ENCODE measurements at regions not wholly inside any gene's neighbourhood (a gene's known extent, or its start where the extent isn't known, plus 50 kb on each side); places are given as distances from the start of the nearest gene placed in this dataset.

GRCh38 chrX:20729416-20729815 is 462.7 kb upstream of the RPS6KA3 start:
- DNase-seq (ENCODE audit: low read depth): no peak
- no peak overlapping the region for H3K4me3 ChIP-seq (ENCODE audit: low read depth, low read length)
- TF ChIP-seq CTCF (IDR thresholded peaks at IDR 0.05; ENCODE audit: control insufficient read depth, extremely low read depth, insufficient read depth): no peak

DNA sequence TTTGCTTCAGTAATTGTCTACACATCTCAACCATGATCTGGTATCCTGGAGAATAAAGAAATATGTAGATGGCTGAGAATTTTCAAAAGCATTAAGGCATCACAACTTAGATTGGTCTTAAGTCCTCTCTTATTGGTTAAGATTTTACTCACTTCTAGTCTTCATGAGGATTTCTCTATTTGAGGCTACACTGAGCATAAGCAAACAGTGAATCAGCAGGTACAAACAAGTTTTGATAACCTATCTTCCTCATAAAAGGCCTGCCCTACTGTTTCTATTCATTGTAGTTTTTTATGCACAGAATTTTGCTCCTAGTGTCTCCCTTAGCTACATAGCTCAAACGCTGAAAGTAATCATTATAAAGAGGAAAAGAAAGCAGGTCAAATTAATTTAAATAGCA is 460.7 kb upstream of the RPS6KA3 start:
- no peak for TF ChIP-seq CTCF (IDR thresholded peaks at IDR 0.05; ENCODE audit: control insufficient read depth, extremely low read depth, insufficient read depth)
- no peak for DNase-seq (ENCODE audit: low read depth)
- no peak overlapping the region for H3K4me3 ChIP-seq (ENCODE audit: low read depth, low read length)

- H3K4me3 ChIP-seq (ENCODE audit: low read depth, low read length): no peak overlapping the region
- DNase-seq (ENCODE audit: low read depth): no peak
- TF ChIP-seq CTCF (IDR thresholded peaks at IDR 0.05; ENCODE audit: control insufficient read depth, extremely low read depth, insufficient read depth): no peak
These were observed 454.4 kb upstream of the RPS6KA3 start for GRCh38 chrX:20720954-20721626.

- TF ChIP-seq CTCF (IDR thresholded peaks at IDR 0.05; ENCODE audit: control insufficient read depth, extremely low read depth, insufficient read depth): no peak
- no peak for DNase-seq (ENCODE audit: low read depth)
- H3K4me3 ChIP-seq (ENCODE audit: low read depth, low read length): no peak overlapping the region
These were observed 452.1 kb upstream of the RPS6KA3 start for GRCh38 chrX:20718592-20719380.

GRCh38 chrX:20715176-20715575 is 448.5 kb upstream of the RPS6KA3 start:
- TF ChIP-seq CTCF (IDR thresholded peaks at IDR 0.05; ENCODE audit: control insufficient read depth, extremely low read depth, insufficient read depth): no peak
- no peak overlapping the region for H3K4me3 ChIP-seq (ENCODE audit: low read depth, low read length)
- no peak for DNase-seq (ENCODE audit: low read depth)

- no peak for TF ChIP-seq CTCF (IDR thresholded peaks at IDR 0.05; ENCODE audit: control insufficient read depth, extremely low read depth, insufficient read depth)
- DNase-seq (ENCODE audit: low read depth): no peak
- no peak overlapping the region for H3K4me3 ChIP-seq (ENCODE audit: low read depth, low read length)
These were observed 446.1 kb upstream of the RPS6KA3 start for GRCh38 chrX:20712811-20713210.
